Immature natural killer cell (primary cell): ENCODE measurements at regions not wholly inside any gene's neighbourhood (a gene's known extent, or its start where the extent isn't known, plus 50 kb on each side); places are given as distances from the start of the nearest gene placed in this dataset.
"Not testable (repeated sequence)": the region's sequence is repeated elsewhere in the genome, so short reads cannot be mapped to it uniquely, and the experiment has no call there.

Experiments
- DNase-seq, 3 donors: peaks; one replicate each; pipeline ENCODE4 v3.0.0; 2022; ENCODE audit warnings: mixed read lengths in 1 of 3
- H3K27ac Mint-ChIP-seq, 6 donors: one replicate each; pipeline ENCODE4 v1.8.0; 2020; ENCODE audit warnings: mixed read lengths in 6 of 6, mild to moderate bottlenecking in 5 of 6, inconsistent platforms in 4 of 6, moderate library complexity in 3 of 6
- H3K27me3 Mint-ChIP-seq, 3 donors: one replicate each; pipeline ENCODE4 v1.8.0; 2020 to 2021; ENCODE audit warnings: low read depth in 3 of 3, mild to moderate bottlenecking in 3 of 3, mixed read lengths in 3 of 3, moderate library complexity in 3 of 3, inconsistent platforms in 1 of 3
- H3K36me3 Mint-ChIP-seq, 3 donors: one replicate each; pipeline ENCODE4 v1.8.0; 2020; ENCODE audit warnings: mixed read lengths in 3 of 3, inconsistent platforms in 2 of 3, mild to moderate bottlenecking in 2 of 3
- H3K4me1 Mint-ChIP-seq, 2 donors: one replicate each; pipeline ENCODE4 v1.8.0; 2020; ENCODE audit warnings: inconsistent platforms in 2 of 2, mild to moderate bottlenecking in 2 of 2, mixed read lengths in 2 of 2, moderate library complexity in 1 of 2
- H3K4me3 Mint-ChIP-seq, 5 donors: one replicate each; pipeline ENCODE4 v1.8.0; 2020; ENCODE audit warnings: mild to moderate bottlenecking in 5 of 5, mixed read lengths in 5 of 5, inconsistent platforms in 3 of 5, moderate library complexity in 3 of 5
- H3K9me3 Mint-ChIP-seq, 6 donors: one replicate each; pipeline ENCODE4 v1.8.0; 2020; ENCODE audit warnings: mild to moderate bottlenecking in 6 of 6, mixed read lengths in 6 of 6, inconsistent platforms in 4 of 6, moderate library complexity in 3 of 6

GRCh38 chr7:7017707-7018280, 164.6 kb upstream of the C1GALT1 start:
- Mint-ChIP-seq H3K4me3 (no peak overlapping the region), H3K27me3 (peaks cover 1 to 9% (median 2%) of the 10 kb centered on the region in 3 donors), H3K9me3 (peaks cover 0 to 3% (median 0%) of the 10 kb centered on the region in 6 donors), H3K36me3 (no peaks in the 10 kb centered on the region), H3K4me1 (no peaks in the 10 kb centered on the region), H3K27ac (no peak overlapping the region)
- no peak for DNase-seq

- no peaks in the 10 kb centered on the region for H3K4me1 Mint-ChIP-seq
Measured at GRCh38 chr7:7018290-7018689, 164.1 kb upstream of the C1GALT1 start.

GRCh38 chr7:7032221-7032620, 150.1 kb upstream of the C1GALT1 start:
- Mint-ChIP-seq H3K4me1 (no peaks in the 10 kb centered on the region), H3K4me3 (no peak overlapping the region), H3K27ac (no peak overlapping the region), H3K9me3 (no peaks in the 10 kb centered on the region), H3K36me3 (no peaks in the 10 kb centered on the region), H3K27me3 (peaks cover 7 to 18% (median 12%) of the 10 kb centered on the region in 3 donors)
- no peak for DNase-seq

More at GRCh38 chr7:7018290-7018689, 164.1 kb upstream of the C1GALT1 start:
- Mint-ChIP-seq H3K4me3 (no peak overlapping the region), H3K36me3 (no peaks in the 10 kb centered on the region), H3K9me3 (peaks cover 0 to 3% (median 0%) of the 10 kb centered on the region in 6 donors), H3K27ac (no peak overlapping the region), H3K27me3 (peaks cover 1 to 8% (median 2%) of the 10 kb centered on the region in 3 donors)
- no peak for DNase-seq

DNA sequence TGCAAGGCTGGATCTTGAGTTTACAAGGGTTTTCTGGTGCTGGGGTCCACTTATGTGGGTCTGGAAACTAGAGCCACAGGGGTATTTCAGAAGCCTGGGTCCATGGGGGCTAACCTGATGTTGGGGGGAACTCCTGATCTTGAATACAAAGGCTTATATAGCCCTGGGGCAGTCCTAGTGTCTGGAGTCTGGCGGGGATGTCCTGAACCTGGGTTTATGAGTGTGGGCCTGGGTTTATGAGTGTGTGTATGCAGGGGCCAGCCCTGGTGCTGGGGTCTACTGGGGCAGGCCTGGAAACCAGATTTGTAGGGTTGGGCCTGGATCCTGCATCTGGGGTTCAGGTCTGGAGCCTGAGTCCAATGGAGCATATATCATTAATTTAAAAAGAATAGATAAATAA, 146.5 kb upstream of the C1GALT1 start:
- H3K27ac Mint-ChIP-seq, result no peak overlapping the region
- peaks cover 0 to 3% (median 0%) of the 10 kb centered on the region in 6 donors for H3K9me3 Mint-ChIP-seq
- H3K27me3 Mint-ChIP-seq, result peaks cover 8 to 11% (median 11%) of the 10 kb centered on the region in 3 donors
- H3K36me3 Mint-ChIP-seq, result no peaks in the 10 kb centered on the region
- no peak overlapping the region for H3K4me3 Mint-ChIP-seq
- H3K4me1 Mint-ChIP-seq, result no peaks in the 10 kb centered on the region
- DNase-seq, result no peak

- peak in 1 of 3 donors; percentile 19 for DNase-seq
- not testable (repeated sequence) for H3K27me3 Mint-ChIP-seq, H3K9me3 Mint-ChIP-seq, H3K36me3 Mint-ChIP-seq, H3K4me1 Mint-ChIP-seq
- peak overlapping the region in 1 of 5 donors; percentile 27 for H3K4me3 Mint-ChIP-seq
- peak overlapping the region in 2 of 6 donors; percentile 32 to 52 for H3K27ac Mint-ChIP-seq
Measured at GRCh38 chr7:7042286-7042893, 140.0 kb upstream of the C1GALT1 start.

DNA sequence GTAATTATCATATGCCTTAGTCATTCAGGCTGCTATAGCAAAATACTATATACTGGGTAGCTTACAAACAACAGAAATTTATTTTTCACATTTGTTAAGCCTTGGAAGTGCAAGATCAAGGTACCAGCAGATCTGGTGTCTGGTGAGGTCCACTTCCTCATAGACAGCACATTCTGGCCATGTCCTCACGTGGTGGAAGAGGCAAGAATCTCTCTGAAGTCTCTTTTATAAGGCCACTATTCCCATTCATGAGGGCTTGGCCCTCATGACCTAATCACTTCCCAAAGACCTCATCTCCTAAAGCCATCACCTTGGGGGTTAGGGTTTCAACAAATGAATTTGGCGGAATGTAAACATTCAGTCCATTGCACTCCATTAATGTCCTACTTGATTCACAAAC, 137.5 kb upstream of the C1GALT1 start:
- H3K27me3 Mint-ChIP-seq, result peaks cover 0 to 8% (median 5%) of the 10 kb centered on the region in 3 donors
- no peak overlapping the region for H3K4me3 Mint-ChIP-seq
- peaks cover 0 to 2% (median 0%) of the 10 kb centered on the region in 6 donors for H3K9me3 Mint-ChIP-seq
- DNase-seq, result no peak
- no peaks in the 10 kb centered on the region for H3K36me3 Mint-ChIP-seq
- peaks cover 0 to 3% of the 10 kb centered on the region in 2 donors for H3K4me1 Mint-ChIP-seq
- H3K27ac Mint-ChIP-seq, result no peak overlapping the region

DNA sequence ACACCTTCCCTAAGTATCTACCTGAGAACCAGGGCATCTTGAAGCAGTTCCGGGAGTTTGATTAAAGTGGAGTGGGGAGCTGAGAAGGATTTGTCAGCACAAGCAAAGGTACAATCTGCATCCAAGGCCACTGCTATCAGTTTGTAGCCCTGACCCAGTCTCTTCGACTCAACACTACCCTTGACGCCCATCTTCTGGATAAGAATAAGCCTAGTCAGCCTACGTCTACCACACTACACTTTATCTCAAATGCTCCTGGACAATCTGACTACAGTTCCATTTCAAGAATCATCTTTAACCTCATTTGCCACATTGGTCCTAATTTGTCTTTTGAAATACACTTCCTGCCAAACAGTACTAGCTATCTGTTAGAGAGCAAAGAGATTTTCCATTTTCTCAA, 134.1 kb upstream of the C1GALT1 start:
- Mint-ChIP-seq H3K36me3 (no peaks in the 10 kb centered on the region), H3K27ac (no peak overlapping the region), H3K27me3 (peaks cover 0 to 10% (median 5%) of the 10 kb centered on the region in 3 donors), H3K9me3 (peaks cover 0 to 2% (median 0%) of the 10 kb centered on the region in 6 donors), H3K4me1 (no peaks in the 10 kb centered on the region), H3K4me3 (no peak overlapping the region)
- no peak for DNase-seq

- Mint-ChIP-seq H3K36me3 (no peaks in the 10 kb centered on the region), H3K9me3 (peaks cover 0 to 3% (median 0%) of the 10 kb centered on the region in 6 donors), H3K4me1 (no peaks in the 10 kb centered on the region), H3K27ac (no peak overlapping the region), H3K4me3 (no peak overlapping the region), H3K27me3 (peaks cover 0 to 9% (median 6%) of the 10 kb centered on the region in 3 donors)
- no peak for DNase-seq
Measured at GRCh38 chr7:7051206-7051877, 131.0 kb upstream of the C1GALT1 start.

- Mint-ChIP-seq H3K36me3 (no peaks in the 10 kb centered on the region), H3K27me3 (peaks cover 0 to 17% (median 5%) of the 10 kb centered on the region in 3 donors), H3K9me3 (peaks cover 0 to 3% (median 0%) of the 10 kb centered on the region in 6 donors), H3K4me3 (no peak overlapping the region), H3K27ac (no peak overlapping the region), H3K4me1 (no peaks in the 10 kb centered on the region)
- no peak for DNase-seq
Measured at GRCh38 chr7:7054252-7054830, 128.0 kb upstream of the C1GALT1 start.

- Mint-ChIP-seq H3K4me3 (no peak overlapping the region), H3K9me3 (peaks cover 0 to under 1% (median 0%) of the 10 kb centered on the region in 6 donors), H3K4me1 (no peaks in the 10 kb centered on the region), H3K27me3 (peaks cover 0 to 20% (median 0%) of the 10 kb centered on the region in 3 donors), H3K36me3 (no peaks in the 10 kb centered on the region), H3K27ac (no peak overlapping the region)
- no peak for DNase-seq
Measured at GRCh38 chr7:7060828-7061599, 121.3 kb upstream of the C1GALT1 start.

DNA sequence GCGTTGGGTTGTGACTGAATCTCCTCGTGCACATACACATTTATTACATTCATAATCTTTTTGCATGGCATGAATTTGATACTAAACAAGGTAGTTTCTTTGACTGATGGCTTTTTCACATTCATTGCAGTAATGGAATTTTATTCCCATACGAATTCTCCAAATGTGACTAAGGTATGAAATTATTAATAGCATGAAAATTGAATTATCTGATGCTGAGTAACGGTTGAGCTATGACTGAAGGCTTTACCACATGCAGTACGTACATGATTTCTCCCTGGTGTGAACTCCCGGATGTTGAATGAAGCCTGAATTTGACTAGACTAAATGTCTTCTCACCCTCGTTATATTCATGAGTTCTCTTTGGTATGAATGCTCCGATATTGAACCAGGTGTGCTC, 104.4 kb upstream of the C1GALT1 start:
- H3K27ac Mint-ChIP-seq, result no peak overlapping the region
- no peaks in the 10 kb centered on the region for H3K4me1 Mint-ChIP-seq
- H3K27me3 Mint-ChIP-seq, result peaks cover under 1 to 7% (median 5%) of the 10 kb centered on the region in 3 donors
- no peaks in the 10 kb centered on the region for H3K9me3 Mint-ChIP-seq
- no peak overlapping the region for H3K4me3 Mint-ChIP-seq
- no peaks in the 10 kb centered on the region for H3K36me3 Mint-ChIP-seq
- DNase-seq, result no peak

- Mint-ChIP-seq H3K27ac (no peak overlapping the region), H3K4me3 (no peak overlapping the region), H3K36me3 (no peaks in the 10 kb centered on the region), H3K4me1 (no peaks in the 10 kb centered on the region), H3K9me3 (peaks cover 0 to 3% (median 0%) of the 10 kb centered on the region in 6 donors), H3K27me3 (peaks cover 0 to 9% (median 8%) of the 10 kb centered on the region in 3 donors)
- DNase-seq, result no peak
Measured at GRCh38 chr7:7080802-7081201, 101.5 kb upstream of the C1GALT1 start.

DNA sequence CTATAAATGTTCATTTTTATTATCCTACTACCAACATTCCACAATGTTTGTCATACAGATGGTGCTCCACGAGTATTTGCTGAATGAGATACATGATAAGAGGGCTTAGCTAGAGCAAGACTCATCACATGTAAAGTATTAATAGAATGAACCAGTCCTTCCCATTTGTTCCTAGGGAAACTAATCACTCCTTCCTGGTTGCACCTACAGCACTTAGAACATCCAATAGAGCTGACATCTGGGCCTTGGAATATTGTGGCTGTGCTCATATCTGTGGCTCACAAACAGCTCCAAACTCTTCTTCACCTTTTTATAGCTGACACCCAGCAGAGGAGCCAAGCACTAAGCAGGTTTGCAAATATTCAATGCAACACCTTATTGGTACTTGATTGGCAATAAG, 91.9 kb upstream of the C1GALT1 start:
- no peak for DNase-seq
- no peaks in the 10 kb centered on the region for H3K4me1 Mint-ChIP-seq
- H3K9me3 Mint-ChIP-seq, result peaks cover 2 to 23% (median 6%) of the 10 kb centered on the region in 6 donors
- no peak overlapping the region for H3K27ac Mint-ChIP-seq
- H3K4me3 Mint-ChIP-seq, result no peak overlapping the region
- H3K27me3 Mint-ChIP-seq, result peaks cover 7 to 27% (median 10%) of the 10 kb centered on the region in 3 donors
- H3K36me3 Mint-ChIP-seq, result peaks cover 0 to 4% (median 0%) of the 10 kb centered on the region in 3 donors
